GM19240 (cell line): ENCODE measurements at regions not wholly inside any gene's neighbourhood (a gene's known extent, or its start where the extent isn't known, plus 50 kb on each side); places are given as distances from the start of the nearest gene placed in this dataset.

Experiments
- DNase-seq: peaks from one replicate; pipeline ENCODE4 v3.0.0; 2011; ENCODE audit warnings: low spot score; ENCODE audit not compliant: insufficient read length

GRCh38 chr11:121754598-121754997, 301.8 kb upstream of the SORL1-AS1 start:
- no peak for DNase-seq

GRCh38 chr11:121749691-121750090, 296.9 kb upstream of the SORL1-AS1 start:
- no peak for DNase-seq

- DNase-seq, result no peak
Measured at GRCh38 chr11:121748068-121748467, 295.3 kb upstream of the SORL1-AS1 start.

- DNase-seq, result no peak
Measured at GRCh38 chr11:121743285-121743684, 290.5 kb upstream of the SORL1-AS1 start.

GRCh38 chr11:121741761-121742361, 289.1 kb upstream of the SORL1-AS1 start:
- DNase-seq, result no peak

- DNase-seq, result no peak
Measured at GRCh38 chr11:121741351-121741760, 288.6 kb upstream of the SORL1-AS1 start.

- DNase-seq, result no peak
Measured at GRCh38 chr11:121740902-121741301, 288.1 kb upstream of the SORL1-AS1 start.

- DNase-seq, result no peak
Measured at GRCh38 chr11:121733858-121734257, 281.1 kb upstream of the SORL1-AS1 start.

- no peak for DNase-seq
Measured at GRCh38 chr11:121727942-121728341, 275.2 kb upstream of the SORL1-AS1 start.

- no peak for DNase-seq
Measured at GRCh38 chr11:121723246-121723741, 270.5 kb upstream of the SORL1-AS1 start.

- DNase-seq, result no peak
Measured at GRCh38 chr11:121722431-121723245, 269.9 kb upstream of the SORL1-AS1 start.

- DNase-seq, result no peak
Measured at GRCh38 chr11:121721961-121722360, 269.2 kb upstream of the SORL1-AS1 start.

GRCh38 chr11:121721448-121721847, 268.7 kb upstream of the SORL1-AS1 start:
- no peak for DNase-seq

GRCh38 chr11:121717296-121717695, 264.5 kb upstream of the SORL1-AS1 start:
- DNase-seq, result no peak

GRCh38 chr11:121716060-121716459, 263.3 kb upstream of the SORL1-AS1 start:
- no peak for DNase-seq

GRCh38 chr11:121715405-121715804, 262.6 kb upstream of the SORL1-AS1 start:
- no peak for DNase-seq

GRCh38 chr11:121714351-121714750, 261.6 kb upstream of the SORL1-AS1 start:
- no peak for DNase-seq

GRCh38 chr11:121711939-121712338, 259.2 kb upstream of the SORL1-AS1 start:
- DNase-seq, result no peak

GRCh38 chr11:121711236-121711635, 258.5 kb upstream of the SORL1-AS1 start:
- DNase-seq, result no peak

- DNase-seq, result no peak
Measured at GRCh38 chr11:121706884-121707420, 254.2 kb upstream of the SORL1-AS1 start.

- DNase-seq, result no peak
Measured at GRCh38 chr11:121703201-121703600, 250.4 kb upstream of the SORL1-AS1 start.

GRCh38 chr11:121700968-121701367, 248.2 kb upstream of the SORL1-AS1 start:
- DNase-seq, result no peak
